ENCODE measurements at regions not wholly inside any gene's neighbourhood (a gene's known extent, or its start where the extent isn't known, plus 50 kb on each side); places are given as distances from the start of the nearest gene placed in this dataset.

- no peak for TF ChIP-seq CTCF (IDR thresholded peaks at IDR 0.05 in 4 of 5, conservative IDR thresholded peaks at IDR 0.05 in 1 of 5)
- no peak for TF ChIP-seq POLR2A (IDR thresholded peaks at IDR 0.05)
Observed at GRCh38 chr10:78944723-78945312, 123.9 kb upstream of the ZMIZ1 start.

All from gastrocnemius medialis (tissue), 4 donors.